ENCODE measurements at regions not wholly inside any gene's neighbourhood (a gene's known extent, or its start where the extent isn't known, plus 50 kb on each side); places are given as distances from the start of the nearest gene placed in this dataset.

GRCh38 chr12:59928416-59928815 is 332.6 kb downstream of the SLC16A7 start:
- Histone ChIP-seq H3K36me3 (ENCODE audit: control insufficient read depth in 2 of 2, insufficient read depth in 2 of 2, low read length in 2 of 2) (no peaks in the 10 kb centered on the region), H3K4me1 (ENCODE audit: control insufficient read depth, insufficient read depth, low read length) (no peaks in the 10 kb centered on the region), H3K27me3 (ENCODE audit: control insufficient read depth in 1 of 2, insufficient read depth in 2 of 2, low read length in 2 of 2) (no peaks in the 10 kb centered on the region), H3K9me3 (ENCODE audit: control insufficient read depth in 2 of 2, low read length in 2 of 2) (no peaks in the 10 kb centered on the region), H3K4me3 (ENCODE audit: low read length in 2 of 2) (no peak overlapping the region), H3K9ac (ENCODE audit: low read length in 2 of 2) (no peak overlapping the region), H3K27ac (ENCODE audit: low read length) (no peak overlapping the region)

GRCh38 chr12:59929110-59929509 is 333.3 kb downstream of the SLC16A7 start:
- no peak overlapping the region for H3K27ac ChIP-seq (ENCODE audit: low read length)
- H3K36me3 ChIP-seq (ENCODE audit: control insufficient read depth in 2 of 2, insufficient read depth in 2 of 2, low read length in 2 of 2) = no peaks in the 10 kb centered on the region
- no peak overlapping the region for H3K4me3 ChIP-seq (ENCODE audit: low read length in 2 of 2)
- no peaks in the 10 kb centered on the region for H3K9me3 ChIP-seq (ENCODE audit: control insufficient read depth in 2 of 2, low read length in 2 of 2)
- H3K9ac ChIP-seq (ENCODE audit: low read length in 2 of 2) = no peak overlapping the region
- H3K27me3 ChIP-seq (ENCODE audit: control insufficient read depth in 1 of 2, insufficient read depth in 2 of 2, low read length in 2 of 2) = no peaks in the 10 kb centered on the region
- no peaks in the 10 kb centered on the region for H3K4me1 ChIP-seq (ENCODE audit: control insufficient read depth, insufficient read depth, low read length)

- H3K36me3 ChIP-seq (ENCODE audit: control insufficient read depth in 2 of 2, insufficient read depth in 2 of 2, low read length in 2 of 2) = no peaks in the 10 kb centered on the region
- no peaks in the 10 kb centered on the region for H3K27me3 ChIP-seq (ENCODE audit: control insufficient read depth in 1 of 2, insufficient read depth in 2 of 2, low read length in 2 of 2)
- H3K9ac ChIP-seq (ENCODE audit: low read length in 2 of 2) = no peak overlapping the region
- no peak overlapping the region for H3K27ac ChIP-seq (ENCODE audit: low read length)
- no peaks in the 10 kb centered on the region for H3K4me1 ChIP-seq (ENCODE audit: control insufficient read depth, insufficient read depth, low read length)
- H3K4me3 ChIP-seq (ENCODE audit: low read length in 2 of 2) = no peak overlapping the region
- H3K9me3 ChIP-seq (ENCODE audit: control insufficient read depth in 2 of 2, low read length in 2 of 2) = no peaks in the 10 kb centered on the region
These were observed 338.7 kb downstream of the SLC16A7 start for GRCh38 chr12:59934486-59934885.

- H3K9me3 ChIP-seq (ENCODE audit: control insufficient read depth in 2 of 2, low read length in 2 of 2) = no peaks in the 10 kb centered on the region
- H3K4me3 ChIP-seq (ENCODE audit: low read length in 2 of 2) = no peak overlapping the region
- no peak overlapping the region for H3K9ac ChIP-seq (ENCODE audit: low read length in 2 of 2)
- no peaks in the 10 kb centered on the region for H3K4me1 ChIP-seq (ENCODE audit: control insufficient read depth, insufficient read depth, low read length)
- no peaks in the 10 kb centered on the region for H3K27me3 ChIP-seq (ENCODE audit: control insufficient read depth in 1 of 2, insufficient read depth in 2 of 2, low read length in 2 of 2)
- no peaks in the 10 kb centered on the region for H3K36me3 ChIP-seq (ENCODE audit: control insufficient read depth in 2 of 2, insufficient read depth in 2 of 2, low read length in 2 of 2)
- no peak overlapping the region for H3K27ac ChIP-seq (ENCODE audit: low read length)
These were observed 340.7 kb downstream of the SLC16A7 start for GRCh38 chr12:59936534-59936933.

- H3K36me3 ChIP-seq (ENCODE audit: control insufficient read depth in 2 of 2, insufficient read depth in 2 of 2, low read length in 2 of 2) = no peaks in the 10 kb centered on the region
- H3K27me3 ChIP-seq (ENCODE audit: control insufficient read depth in 1 of 2, insufficient read depth in 2 of 2, low read length in 2 of 2) = no peaks in the 10 kb centered on the region
- no peaks in the 10 kb centered on the region for H3K4me1 ChIP-seq (ENCODE audit: control insufficient read depth, insufficient read depth, low read length)
- no peaks in the 10 kb centered on the region for H3K9me3 ChIP-seq (ENCODE audit: control insufficient read depth in 2 of 2, low read length in 2 of 2)
- no peak overlapping the region for H3K27ac ChIP-seq (ENCODE audit: low read length)
- no peak overlapping the region for H3K4me3 ChIP-seq (ENCODE audit: low read length in 2 of 2)
- no peak overlapping the region for H3K9ac ChIP-seq (ENCODE audit: low read length in 2 of 2)
These were observed 341.3 kb downstream of the SLC16A7 start for GRCh38 chr12:59937148-59937547.

- H3K27me3 ChIP-seq (ENCODE audit: control insufficient read depth in 1 of 2, insufficient read depth in 2 of 2, low read length in 2 of 2) = no peaks in the 10 kb centered on the region
These were observed 342.5 kb downstream of the SLC16A7 start for GRCh38 chr12:59938190-59938962.

GRCh38 chr12:59940631-59941342 is 345.0 kb downstream of the SLC16A7 start:
- no peak overlapping the region for H3K9ac ChIP-seq (ENCODE audit: low read length in 2 of 2)

More at GRCh38 chr12:59938190-59938962, 342.5 kb downstream of the SLC16A7 start:
- no peaks in the 10 kb centered on the region for H3K36me3 ChIP-seq (ENCODE audit: control insufficient read depth in 2 of 2, insufficient read depth in 2 of 2, low read length in 2 of 2)
- no peak overlapping the region for H3K9ac ChIP-seq (ENCODE audit: low read length in 2 of 2)
- H3K9me3 ChIP-seq (ENCODE audit: control insufficient read depth in 2 of 2, low read length in 2 of 2) = no peaks in the 10 kb centered on the region
- no peak overlapping the region for H3K27ac ChIP-seq (ENCODE audit: low read length)
- H3K4me3 ChIP-seq (ENCODE audit: low read length in 2 of 2) = no peak overlapping the region
- no peaks in the 10 kb centered on the region for H3K4me1 ChIP-seq (ENCODE audit: control insufficient read depth, insufficient read depth, low read length)

GRCh38 chr12:59941461-59941860 is 345.6 kb downstream of the SLC16A7 start:
- Histone ChIP-seq H3K4me1 (ENCODE audit: control insufficient read depth, insufficient read depth, low read length) (no peaks in the 10 kb centered on the region), H3K27me3 (ENCODE audit: control insufficient read depth in 1 of 2, insufficient read depth in 2 of 2, low read length in 2 of 2) (no peaks in the 10 kb centered on the region), H3K9ac (ENCODE audit: low read length in 2 of 2) (no peak overlapping the region), H3K27ac (ENCODE audit: low read length) (no peak overlapping the region), H3K4me3 (ENCODE audit: low read length in 2 of 2) (no peak overlapping the region), H3K36me3 (ENCODE audit: control insufficient read depth in 2 of 2, insufficient read depth in 2 of 2, low read length in 2 of 2) (no peaks in the 10 kb centered on the region), H3K9me3 (ENCODE audit: control insufficient read depth in 2 of 2, low read length in 2 of 2) (no peaks in the 10 kb centered on the region)

More at GRCh38 chr12:59940631-59941342, 345.0 kb downstream of the SLC16A7 start:
- Histone ChIP-seq H3K36me3 (ENCODE audit: control insufficient read depth in 2 of 2, insufficient read depth in 2 of 2, low read length in 2 of 2) (no peaks in the 10 kb centered on the region), H3K9me3 (ENCODE audit: control insufficient read depth in 2 of 2, low read length in 2 of 2) (no peaks in the 10 kb centered on the region), H3K4me1 (ENCODE audit: control insufficient read depth, insufficient read depth, low read length) (no peaks in the 10 kb centered on the region), H3K27ac (ENCODE audit: low read length) (no peak overlapping the region), H3K4me3 (ENCODE audit: low read length in 2 of 2) (no peak overlapping the region), H3K27me3 (ENCODE audit: control insufficient read depth in 1 of 2, insufficient read depth in 2 of 2, low read length in 2 of 2) (no peaks in the 10 kb centered on the region)

- no peak overlapping the region for H3K27ac ChIP-seq (ENCODE audit: low read length)
- no peak overlapping the region for H3K9ac ChIP-seq (ENCODE audit: low read length in 2 of 2)
- no peaks in the 10 kb centered on the region for H3K4me1 ChIP-seq (ENCODE audit: control insufficient read depth, insufficient read depth, low read length)
- no peak overlapping the region for H3K4me3 ChIP-seq (ENCODE audit: low read length in 2 of 2)
- H3K36me3 ChIP-seq (ENCODE audit: control insufficient read depth in 2 of 2, insufficient read depth in 2 of 2, low read length in 2 of 2) = no peaks in the 10 kb centered on the region
- no peaks in the 10 kb centered on the region for H3K27me3 ChIP-seq (ENCODE audit: control insufficient read depth in 1 of 2, insufficient read depth in 2 of 2, low read length in 2 of 2)
- H3K9me3 ChIP-seq (ENCODE audit: control insufficient read depth in 2 of 2, low read length in 2 of 2) = no peaks in the 10 kb centered on the region
These were observed 348.3 kb downstream of the SLC16A7 start for GRCh38 chr12:59944177-59944576.

- H3K36me3 ChIP-seq (ENCODE audit: control insufficient read depth in 2 of 2, insufficient read depth in 2 of 2, low read length in 2 of 2) = no peaks in the 10 kb centered on the region
- H3K27ac ChIP-seq (ENCODE audit: low read length) = no peak overlapping the region
- H3K9me3 ChIP-seq (ENCODE audit: control insufficient read depth in 2 of 2, low read length in 2 of 2) = no peaks in the 10 kb centered on the region
- H3K9ac ChIP-seq (ENCODE audit: low read length in 2 of 2) = no peak overlapping the region
- no peaks in the 10 kb centered on the region for H3K27me3 ChIP-seq (ENCODE audit: control insufficient read depth in 1 of 2, insufficient read depth in 2 of 2, low read length in 2 of 2)
- H3K4me1 ChIP-seq (ENCODE audit: control insufficient read depth, insufficient read depth, low read length) = no peaks in the 10 kb centered on the region
- no peak overlapping the region for H3K4me3 ChIP-seq (ENCODE audit: low read length in 2 of 2)
These were observed 350.8 kb downstream of the SLC16A7 start for GRCh38 chr12:59946635-59947034.

GRCh38 chr12:59963546-59963945 is 367.7 kb downstream of the SLC16A7 start:
- Histone ChIP-seq H3K27me3 (ENCODE audit: control insufficient read depth in 1 of 2, insufficient read depth in 2 of 2, low read length in 2 of 2) (no peaks in the 10 kb centered on the region), H3K9me3 (ENCODE audit: control insufficient read depth in 2 of 2, low read length in 2 of 2) (no peaks in the 10 kb centered on the region), H3K4me1 (ENCODE audit: control insufficient read depth, insufficient read depth, low read length) (no peaks in the 10 kb centered on the region), H3K9ac (ENCODE audit: low read length in 2 of 2) (no peak overlapping the region), H3K27ac (ENCODE audit: low read length) (no peak overlapping the region), H3K36me3 (ENCODE audit: control insufficient read depth in 2 of 2, insufficient read depth in 2 of 2, low read length in 2 of 2) (no peaks in the 10 kb centered on the region), H3K4me3 (ENCODE audit: low read length in 2 of 2) (no peak overlapping the region)

Measured in stomach smooth muscle (tissue), 2 donors.